K562 (cell line): ENCODE measurements at regions not wholly inside any gene's neighbourhood (a gene's known extent, or its start where the extent isn't known, plus 50 kb on each side); places are given as distances from the start of the nearest gene placed in this dataset. TPM values are rescaled to one million over a fixed set of nuclear protein-coding genes. Genes with fewer than 3 reads are reported as not detected.

ENCODE experiments used
- small RNA-seq: library from RNA; depleted of rRNA; stranded (forward); fragments of <200 nt; gene quantifications from one replicate; pipeline ENCODE3, GENCODE V24; 2014

Small RNA genes lying in the stretch of these regions (small RNA-seq; reads per million reads assigned to genes)
- gene AC107399.1: not detected
